ENCODE measurements at regions not wholly inside any gene's neighbourhood (a gene's known extent, or its start where the extent isn't known, plus 50 kb on each side); places are given as distances from the start of the nearest gene placed in this dataset.

- no peak for DNase-seq
Observed at GRCh38 chr5:72010430-72010829, 96.8 kb upstream of the MAP1B start.

GRCh38 chr5:72012906-72013305 is 94.4 kb upstream of the MAP1B start:
- DNase-seq, result no peak

- DNase-seq, result no peak
Observed at GRCh38 chr5:72013766-72014624, 93.3 kb upstream of the MAP1B start.

- no peak for DNase-seq
Observed at GRCh38 chr5:72015103-72015548, 92.1 kb upstream of the MAP1B start.

GRCh38 chr5:72018143-72018803 is 89.0 kb upstream of the MAP1B start:
- DNase-seq, result peak; percentile 47

- no peak for DNase-seq
Observed at GRCh38 chr5:72020161-72020983, 86.9 kb upstream of the MAP1B start.

GRCh38 chr5:72021651-72022357 is 85.5 kb upstream of the MAP1B start:
- no peak for DNase-seq

- no peak for DNase-seq
Observed at GRCh38 chr5:72028382-72028781, 78.9 kb upstream of the MAP1B start.

- no peak for DNase-seq
Observed at GRCh38 chr5:72030237-72030636, 77.0 kb upstream of the MAP1B start.

GRCh38 chr5:72032788-72033187 is 74.5 kb upstream of the MAP1B start:
- DNase-seq, result no peak

- no peak for DNase-seq
Observed at GRCh38 chr5:72034770-72035169, 72.5 kb upstream of the MAP1B start.

- no peak for DNase-seq
Observed at GRCh38 chr5:72035831-72036230, 71.4 kb upstream of the MAP1B start.

- DNase-seq, result no peak
Observed at GRCh38 chr5:72036951-72037350, 70.3 kb upstream of the MAP1B start.

- no peak for DNase-seq
Observed at GRCh38 chr5:72040513-72040912, 66.8 kb upstream of the MAP1B start.

- no peak for DNase-seq
Observed at GRCh38 chr5:72041654-72042053, 65.6 kb upstream of the MAP1B start.

GRCh38 chr5:72042097-72042496 is 65.2 kb upstream of the MAP1B start:
- DNase-seq, result no peak

GRCh38 chr5:72045692-72046091 is 61.6 kb upstream of the MAP1B start:
- DNase-seq, result no peak

GRCh38 chr5:72046106-72046505 is 61.2 kb upstream of the MAP1B start:
- no peak for DNase-seq

- no peak for DNase-seq
Observed at GRCh38 chr5:72055636-72056035, 51.6 kb upstream of the MAP1B start.
